ENCODE measurements at regions not wholly inside any gene's neighbourhood (a gene's known extent, or its start where the extent isn't known, plus 50 kb on each side); places are given as distances from the start of the nearest gene placed in this dataset.

GRCh38 chr18:30583768-30584167, 458.8 kb downstream of the DSC3 start:
- DNase-seq: no peak

DNA sequence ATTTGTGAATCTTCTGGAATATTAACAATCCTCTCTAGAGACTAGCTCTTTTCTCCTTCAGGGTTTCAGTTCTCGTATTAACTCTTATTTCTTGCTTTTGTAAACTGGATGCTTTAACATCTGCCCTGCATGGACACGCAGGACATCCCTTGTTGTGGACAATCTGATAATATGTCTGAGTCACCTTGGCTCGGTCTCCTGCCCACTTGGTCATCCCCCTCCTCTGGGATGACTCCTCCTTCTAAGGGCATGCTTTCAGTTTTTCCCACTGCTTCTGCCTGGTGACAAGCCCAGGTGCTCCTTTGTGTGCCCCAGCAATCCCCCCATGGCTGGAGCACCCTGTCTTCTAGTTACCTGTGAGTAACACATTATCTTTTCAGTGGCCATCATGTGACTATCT, 460.5 kb downstream of the DSC3 start:
- intact Hi-C loops (cut with micrococcal nuclease): no loop called here
- H3K4me1 ChIP-seq: no peaks in the 10 kb centered on the region
- TF ChIP-seq, protein P1, sequence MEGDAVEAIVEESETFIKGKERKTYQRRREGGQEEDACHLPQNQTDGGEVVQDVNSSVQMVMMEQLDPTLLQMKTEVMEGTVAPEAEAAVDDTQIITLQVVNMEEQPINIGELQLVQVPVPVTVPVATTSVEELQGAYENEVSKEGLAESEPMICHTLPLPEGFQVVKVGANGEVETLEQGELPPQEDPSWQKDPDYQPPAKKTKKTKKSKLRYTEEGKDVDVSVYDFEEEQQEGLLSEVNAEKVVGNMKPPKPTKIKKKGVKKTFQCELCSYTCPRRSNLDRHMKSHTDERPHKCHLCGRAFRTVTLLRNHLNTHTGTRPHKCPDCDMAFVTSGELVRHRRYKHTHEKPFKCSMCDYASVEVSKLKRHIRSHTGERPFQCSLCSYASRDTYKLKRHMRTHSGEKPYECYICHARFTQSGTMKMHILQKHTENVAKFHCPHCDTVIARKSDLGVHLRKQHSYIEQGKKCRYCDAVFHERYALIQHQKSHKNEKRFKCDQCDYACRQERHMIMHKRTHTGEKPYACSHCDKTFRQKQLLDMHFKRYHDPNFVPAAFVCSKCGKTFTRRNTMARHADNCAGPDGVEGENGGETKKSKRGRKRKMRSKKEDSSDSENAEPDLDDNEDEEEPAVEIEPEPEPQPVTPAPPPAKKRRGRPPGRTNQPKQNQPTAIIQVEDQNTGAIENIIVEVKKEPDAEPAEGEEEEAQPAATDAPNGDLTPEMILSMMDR (IDR thresholded peaks at IDR 0.05; ENCODE audit: borderline replicate concordance): no peak
- no peak overlapping the region for H3K27ac ChIP-seq (replicated peaks)
- H3K27me3 ChIP-seq (ENCODE audit: low read depth): no peaks in the 10 kb centered on the region
- no peaks in the 10 kb centered on the region for H3K36me3 ChIP-seq
- DNase-seq: no peak
- H3K9me3 ChIP-seq (replicated peaks): no peaks in the 10 kb centered on the region
- no peak overlapping the region for H3K4me3 ChIP-seq

More at GRCh38 chr18:30583768-30584167, 458.8 kb downstream of the DSC3 start:
- Histone ChIP-seq H3K4me3 (no peak overlapping the region), H3K27me3 (ENCODE audit: low read depth) (no peaks in the 10 kb centered on the region), H3K9me3 (replicated peaks) (no peaks in the 10 kb centered on the region), H3K27ac (replicated peaks) (no peak overlapping the region), H3K36me3 (no peaks in the 10 kb centered on the region), H3K4me1 (no peaks in the 10 kb centered on the region)
- intact Hi-C loops (cut with micrococcal nuclease): no loop called here
- TF ChIP-seq, protein P1 (IDR thresholded peaks at IDR 0.05; ENCODE audit: borderline replicate concordance): no peak

DNA sequence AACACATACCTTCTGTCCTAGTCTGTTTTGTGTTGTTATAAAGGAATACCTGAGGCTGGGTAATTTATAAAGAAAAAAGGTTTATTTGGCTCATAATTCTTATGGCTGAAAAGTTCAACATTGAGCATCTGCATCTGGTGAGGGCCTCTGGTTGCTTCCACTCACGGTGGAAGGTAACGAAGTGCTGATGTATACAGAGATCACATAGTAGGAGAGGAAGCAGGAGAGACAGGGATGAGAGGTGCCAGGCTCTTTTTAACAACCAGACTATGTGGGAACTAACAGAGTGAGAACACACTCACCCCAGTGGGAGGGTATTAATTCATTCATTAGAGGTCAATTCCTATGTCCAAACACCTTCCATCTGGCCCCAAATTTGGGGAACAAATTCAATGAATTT, 463.8 kb downstream of the DSC3 start:
- Histone ChIP-seq H3K27me3 (ENCODE audit: low read depth) (no peaks in the 10 kb centered on the region), H3K9me3 (replicated peaks) (no peaks in the 10 kb centered on the region), H3K4me1 (no peaks in the 10 kb centered on the region), H3K36me3 (no peaks in the 10 kb centered on the region), H3K4me3 (no peak overlapping the region), H3K27ac (replicated peaks) (no peak overlapping the region)
- DNase-seq: no peak
- intact Hi-C loops (cut with micrococcal nuclease): no loop called here
- TF ChIP-seq, protein P1 (IDR thresholded peaks at IDR 0.05; ENCODE audit: borderline replicate concordance): no peak

DNA sequence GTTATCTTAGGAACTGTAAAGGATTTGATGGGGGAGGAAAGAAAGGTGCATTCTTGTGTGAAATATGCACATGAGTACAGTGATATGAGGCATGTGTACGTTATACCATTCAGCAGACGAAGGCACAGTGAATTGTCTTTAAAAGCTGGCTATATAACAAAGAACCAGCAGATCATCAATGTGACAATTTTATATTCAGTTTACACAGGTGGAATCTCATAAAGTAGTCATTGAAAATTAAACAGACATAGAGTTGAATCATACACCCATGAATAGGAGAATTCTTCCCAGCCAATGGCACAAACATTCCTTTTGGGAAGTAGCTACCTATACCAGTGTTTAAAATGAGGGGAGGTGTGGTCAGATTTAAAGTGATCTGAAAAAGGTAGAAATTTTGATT, 470.3 kb downstream of the DSC3 start:
- Histone ChIP-seq H3K27ac (replicated peaks) (no peak overlapping the region), H3K4me1 (no peaks in the 10 kb centered on the region), H3K27me3 (ENCODE audit: low read depth) (no peaks in the 10 kb centered on the region), H3K36me3 (no peaks in the 10 kb centered on the region), H3K9me3 (replicated peaks) (no peaks in the 10 kb centered on the region), H3K4me3 (no peak overlapping the region)
- TF ChIP-seq, protein P1 (IDR thresholded peaks at IDR 0.05; ENCODE audit: borderline replicate concordance): no peak
- no peak for DNase-seq
- intact Hi-C loops (cut with micrococcal nuclease): no loop called here

DNA sequence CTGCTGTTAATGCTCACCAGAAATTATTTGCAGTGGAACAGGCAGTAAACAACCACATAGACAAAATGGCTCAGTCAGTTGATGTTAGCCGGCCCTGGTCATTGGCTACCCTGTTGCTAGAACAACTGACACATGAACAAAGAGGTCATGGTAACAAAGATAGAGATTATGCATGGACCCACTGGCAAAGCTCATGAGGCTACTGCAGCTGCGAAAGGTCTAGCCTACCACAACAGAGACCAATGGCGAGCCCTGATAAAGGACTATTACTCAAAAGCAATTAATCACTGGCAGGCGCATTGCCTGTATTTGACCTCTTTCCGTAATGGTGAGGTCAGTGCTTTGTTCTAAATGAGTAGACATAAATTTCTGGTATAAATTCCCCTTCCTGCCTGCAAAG, 474.2 kb downstream of the DSC3 start:
- intact Hi-C loops (cut with micrococcal nuclease): no loop called here
- Histone ChIP-seq H3K9me3 (replicated peaks) (no peaks in the 10 kb centered on the region), H3K27ac (replicated peaks) (no peak overlapping the region), H3K4me1 (no peaks in the 10 kb centered on the region), H3K36me3 (no peaks in the 10 kb centered on the region), H3K4me3 (no peak overlapping the region), H3K27me3 (ENCODE audit: low read depth) (no peaks in the 10 kb centered on the region)
- TF ChIP-seq, protein P1 (IDR thresholded peaks at IDR 0.05; ENCODE audit: borderline replicate concordance): no peak
- no peak for DNase-seq

DNA sequence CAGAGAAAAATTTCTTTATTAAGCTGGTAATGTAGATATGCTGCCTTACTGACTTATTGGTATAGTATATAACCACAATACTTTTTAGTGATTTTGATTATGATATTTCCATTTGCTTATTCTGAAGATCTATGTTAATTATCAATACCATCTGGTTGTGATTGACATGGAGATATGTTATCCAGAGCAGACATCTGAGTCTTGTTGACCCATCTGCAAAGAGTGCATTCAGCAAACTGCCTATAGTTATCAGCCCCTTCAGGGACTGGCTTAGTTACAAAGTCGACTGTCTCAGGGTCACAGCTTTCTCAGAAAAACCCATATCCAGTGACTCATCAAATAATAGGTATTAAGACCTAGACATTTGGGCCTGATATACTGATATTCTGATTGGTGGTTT, 475.7 kb downstream of the DSC3 start:
- DNase-seq: no peak
- intact Hi-C loops (cut with micrococcal nuclease): no loop called here

More for the DNA sequence above, 475.7 kb downstream of the DSC3 start:
- H3K4me3 ChIP-seq: no peak overlapping the region
- no peaks in the 10 kb centered on the region for H3K27me3 ChIP-seq (ENCODE audit: low read depth)
- TF ChIP-seq, protein P1 (IDR thresholded peaks at IDR 0.05; ENCODE audit: borderline replicate concordance): no peak
- no peaks in the 10 kb centered on the region for H3K36me3 ChIP-seq
- no peaks in the 10 kb centered on the region for H3K9me3 ChIP-seq (replicated peaks)
- H3K27ac ChIP-seq (replicated peaks): no peak overlapping the region
- no peaks in the 10 kb centered on the region for H3K4me1 ChIP-seq
